ENCODE measurements at regions not wholly inside any gene's neighbourhood (a gene's known extent, or its start where the extent isn't known, plus 50 kb on each side); places are given as distances from the start of the nearest gene placed in this dataset.
"Not testable (repeated sequence)": the region's sequence is repeated elsewhere in the genome, so short reads cannot be mapped to it uniquely, and the experiment has no call there.

GRCh38 chr3:107142171-107142570 is 235.1 kb upstream of the CCDC54 start:
- DNase-seq (ENCODE audit: low spot score), result no peak

GRCh38 chr3:107142786-107143575 is 234.3 kb upstream of the CCDC54 start:
- DNase-seq (ENCODE audit: low spot score), result no peak

- no peak for DNase-seq (ENCODE audit: low spot score)
Measured at GRCh38 chr3:107150675-107151074, 226.6 kb upstream of the CCDC54 start.

GRCh38 chr3:107153981-107154380 is 223.3 kb upstream of the CCDC54 start:
- no peak for DNase-seq (ENCODE audit: low spot score)

GRCh38 chr3:107172411-107172810 is 204.8 kb upstream of the CCDC54 start:
- no peak for DNase-seq (ENCODE audit: low spot score)

- DNase-seq (ENCODE audit: low spot score), result no peak
Measured at GRCh38 chr3:107184375-107184774, 192.9 kb upstream of the CCDC54 start.

GRCh38 chr3:107188262-107188661 is 189.0 kb upstream of the CCDC54 start:
- no peak for DNase-seq (ENCODE audit: low spot score)

- no peak for DNase-seq (ENCODE audit: low spot score)
Measured at GRCh38 chr3:107189158-107189791, 188.0 kb upstream of the CCDC54 start.

- DNase-seq (ENCODE audit: low spot score), result no peak
Measured at GRCh38 chr3:107193116-107193515, 184.1 kb upstream of the CCDC54 start.

- peak; percentile 25 for DNase-seq (ENCODE audit: low spot score)
Measured at GRCh38 chr3:107198581-107199181, 178.6 kb upstream of the CCDC54 start.

- DNase-seq (ENCODE audit: low spot score), result no peak
Measured at GRCh38 chr3:107201146-107201545, 176.1 kb upstream of the CCDC54 start.

- DNase-seq (ENCODE audit: low spot score), result not testable (repeated sequence)
Measured at GRCh38 chr3:107202885-107203284, 174.4 kb upstream of the CCDC54 start.

- no peak for DNase-seq (ENCODE audit: low spot score)
Measured at GRCh38 chr3:107204121-107204520, 173.1 kb upstream of the CCDC54 start.

- no peak for DNase-seq (ENCODE audit: low spot score)
Measured at GRCh38 chr3:107205358-107205757, 171.9 kb upstream of the CCDC54 start.

- peak; percentile 30 for DNase-seq (ENCODE audit: low spot score)
Measured at GRCh38 chr3:107206141-107206540, 171.1 kb upstream of the CCDC54 start.

- no peak for DNase-seq (ENCODE audit: low spot score)
Measured at GRCh38 chr3:107206945-107207344, 170.3 kb upstream of the CCDC54 start.

- DNase-seq (ENCODE audit: low spot score), result peak; percentile 70
Measured at GRCh38 chr3:107208100-107208499, 169.1 kb upstream of the CCDC54 start.

- no peak for DNase-seq (ENCODE audit: low spot score)
Measured at GRCh38 chr3:107208796-107209195, 168.4 kb upstream of the CCDC54 start.

- DNase-seq (ENCODE audit: low spot score), result no peak
Measured at GRCh38 chr3:107209302-107209990, 167.8 kb upstream of the CCDC54 start.

- DNase-seq (ENCODE audit: low spot score), result no peak
Measured at GRCh38 chr3:107211608-107212007, 165.6 kb upstream of the CCDC54 start.

- DNase-seq (ENCODE audit: low spot score), result no peak
Measured at GRCh38 chr3:107212618-107213017, 164.6 kb upstream of the CCDC54 start.

- no peak for DNase-seq (ENCODE audit: low spot score)
Measured at GRCh38 chr3:107213044-107213669, 164.1 kb upstream of the CCDC54 start.
